Esophagus muscularis mucosa (tissue), 4 donors: ENCODE measurements at regions not wholly inside any gene's neighbourhood (a gene's known extent, or its start where the extent isn't known, plus 50 kb on each side); places are given as distances from the start of the nearest gene placed in this dataset.

ENCODE experiments used
- DNase-seq: peaks from one replicate; pipeline ENCODE4 v3.0.0-alpha.2; 2017; ENCODE audit errors: extremely low spot score
- H3K27ac ChIP-seq, 4 donors: fragments of 200-600 bp; sonication (generic); replicated peaks in 1 of 4; 1 replicate in 3 of 4; 2 replicates in 1 of 4; pipeline ENCODE4 v1.5.1; 2016 to 2019; ENCODE audit warnings: mild to moderate bottlenecking in 1 of 4
- H3K27me3 ChIP-seq, 4 donors: fragments of 200-600 bp; sonication (generic); one replicate each; pipeline versions ENCODE4 v1.5.1 to v1.6.0; 2016 to 2019
- H3K36me3 ChIP-seq, 4 donors: fragments of 200-600 bp; sonication (generic); one replicate each; pipeline ENCODE4 v1.5.1; 2016 to 2019
- H3K4me1 ChIP-seq, 4 donors: fragments of 200-600 bp; sonication (generic); one replicate each; pipeline ENCODE4 v1.5.1; 2016 to 2019
- H3K4me3 ChIP-seq, 4 donors: fragments of 200-600 bp; sonication (generic); 1 replicate in 2 of 4; 2 replicates in 2 of 4; pipeline ENCODE4 v1.5.1; 2016 to 2019; ENCODE audit warnings: mild to moderate bottlenecking in 4 of 4, moderate library complexity in 1 of 4
- H3K9me3 ChIP-seq, 4 donors: fragments of 200-600 bp; sonication (generic); 1 replicate in 3 of 4; 2 replicates in 1 of 4; pipeline ENCODE4 v1.5.1; 2016 to 2019
- CTCF ChIP-seq, 3 experiments: fragments of 200-600 bp in 2 of 3; fragments of 450-650 bp in 1 of 3; sonication (generic) in 2 of 3; IDR thresholded peaks; one replicate each; pipeline ENCODE4 v1.5.1; 2017 to 2019; ENCODE audit warnings: antibody characterized with exemption in 3 of 3, mild to moderate bottlenecking in 2 of 3, moderate library complexity in 1 of 3
- EP300 ChIP-seq: sonication (generic); formaldehyde crosslinking; IDR thresholded peaks from one replicate; pipeline ENCODE4 v1.6.1; 2017; ENCODE audit warnings: antibody characterized with exemption
- POLR2A ChIP-seq: fragments of 450-650 bp; IDR thresholded peaks from one replicate; pipeline ENCODE4 v1.6.1; 2017; ENCODE audit warnings: antibody characterized with exemption, moderate library complexity, mild to moderate bottlenecking, low read depth
- POLR2AphosphoS5 ChIP-seq, 2 donors: sonication (generic); formaldehyde crosslinking; IDR thresholded peaks; one replicate each; pipeline ENCODE4 v1.6.1; 2017; ENCODE audit warnings: antibody characterized with exemption in 2 of 2
- WGBS: methylation state at CpG from one replicate; pipeline ENCODE4 v1.1.5; 2018; 5-methylcytosine and 5-hydroxymethylcytosine counted together
- intact Hi-C: fragments of 100-400 bp; cut with DNase I; formaldehyde crosslinking; loops from one replicate; pipeline ENCODE4 v1.15.1; 2023

- Histone ChIP-seq H3K27me3 (peaks cover 0 to 25% (median 0%) of the 10 kb centered on the region in 4 donors), H3K9me3 (no peaks in the 10 kb centered on the region), H3K36me3 (no peaks in the 10 kb centered on the region), H3K4me3 (no peak overlapping the region), H3K27ac (no peak overlapping the region), H3K4me1 (peaks cover 7 to 11% (median 8%) of the 10 kb centered on the region in 4 donors)
- no peak for DNase-seq
- no peak for TF ChIP-seq CTCF (IDR thresholded peaks at IDR 0.05)
- intact Hi-C loops: no loop called here
- 85% methylated on average over 5 of the region's 5 CpGs for WGBS
These were observed 65.1 kb downstream of the SLC4A3 start for GRCh38 chr2:219692521-219692920.

DNA sequence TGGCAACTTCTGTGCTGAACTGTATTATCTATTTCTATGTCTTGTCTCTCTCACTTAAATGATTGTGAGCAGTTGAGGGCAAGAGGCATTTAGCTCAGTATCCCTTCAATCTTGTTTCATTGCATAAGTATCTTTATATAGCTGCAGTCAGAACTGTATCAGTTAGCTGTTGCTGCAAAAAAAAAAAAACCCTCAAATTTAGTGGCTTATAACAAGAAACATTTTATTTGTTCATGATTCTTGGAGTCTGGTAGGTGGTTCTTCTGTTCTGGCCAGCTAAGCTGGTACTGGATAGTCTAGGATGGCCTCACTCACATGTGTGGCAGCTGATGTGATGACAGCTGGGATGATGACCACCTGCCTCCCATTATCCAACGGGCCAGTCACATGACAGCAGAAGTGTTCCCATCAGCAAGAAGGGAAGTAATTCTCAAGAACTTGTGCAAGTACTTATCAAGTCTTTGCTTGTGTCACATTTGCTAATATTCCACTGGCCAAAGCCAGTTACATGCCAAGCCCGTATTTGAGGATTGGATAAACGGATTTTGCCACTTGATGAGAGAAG is 67.8 kb downstream of the SLC4A3 start:
- TF ChIP-seq EP300 (no peak), CTCF (IDR thresholded peaks at IDR 0.05) (no peak), POLR2A (no peak), POLR2AphosphoS5 (IDR thresholded peaks at IDR 0.05) (no peak)
- H3K4me3 ChIP-seq: no peak overlapping the region
- peaks cover 0 to 30% (median 0%) of the 10 kb centered on the region in 4 donors for H3K27me3 ChIP-seq
- H3K27ac ChIP-seq: no peak overlapping the region
- intact Hi-C loops: no loop called here
- H3K9me3 ChIP-seq: no peaks in the 10 kb centered on the region
- no peak for DNase-seq
- H3K36me3 ChIP-seq: no peaks in the 10 kb centered on the region
- WGBS: 72% methylated on average over 3 of the region's 3 CpGs
- H3K4me1 ChIP-seq: no peaks in the 10 kb centered on the region

DNA sequence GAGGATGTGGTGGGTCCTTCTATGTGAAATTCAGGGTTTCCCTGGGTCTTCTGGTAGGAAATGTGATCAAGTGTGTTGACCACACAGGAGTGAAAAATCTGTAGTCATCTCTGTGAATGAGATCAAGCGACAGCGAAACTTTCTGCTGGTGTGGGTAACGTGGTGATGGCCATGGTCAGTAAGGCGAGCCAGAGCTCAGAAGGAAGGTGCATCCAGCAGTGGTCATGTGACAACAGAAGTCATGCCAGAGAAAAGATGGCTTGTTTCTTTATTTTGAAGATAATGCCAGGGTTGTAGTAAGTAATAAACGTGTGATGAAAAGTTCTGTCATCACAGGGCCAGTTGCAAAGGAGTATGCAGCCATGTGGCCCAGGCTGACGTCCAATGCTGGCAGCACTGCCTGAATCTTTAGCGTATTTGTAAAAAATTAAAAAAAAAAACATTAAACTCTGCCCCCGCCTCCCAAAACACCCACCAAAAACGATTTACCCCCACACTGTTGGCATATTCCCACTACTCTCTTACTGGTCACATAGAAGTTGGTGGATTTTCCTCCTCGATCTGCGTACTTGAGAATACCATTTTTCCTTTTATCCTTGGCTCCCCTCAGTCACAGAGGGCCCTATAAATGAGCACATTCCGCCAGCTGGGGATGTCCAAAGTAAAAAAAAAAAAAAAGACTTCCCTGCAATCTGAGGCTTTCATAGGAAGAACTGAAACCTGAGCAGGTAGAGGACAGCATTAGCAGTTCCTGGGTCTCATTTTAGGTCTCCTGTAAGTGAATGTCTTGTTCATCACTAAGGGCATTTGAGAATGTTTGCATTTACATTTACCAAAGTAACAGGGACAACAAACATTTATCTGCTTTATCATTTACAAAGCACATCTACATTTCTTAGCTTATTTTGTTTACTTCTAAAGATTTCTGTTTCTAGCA is 70.6 kb downstream of the SLC4A3 start:
- Histone ChIP-seq H3K4me3 (no peak overlapping the region), H3K27me3 (peaks cover 0 to 22% (median 0%) of the 10 kb centered on the region in 4 donors), H3K27ac (no peak overlapping the region), H3K4me1 (peaks cover 0 to 16% (median 10%) of the 10 kb centered on the region in 4 donors), H3K36me3 (no peaks in the 10 kb centered on the region), H3K9me3 (no peaks in the 10 kb centered on the region)
- intact Hi-C loops: no loop called here
- WGBS: 71% methylated on average over 12 of the region's 12 CpGs
- DNase-seq: no peak
- TF ChIP-seq POLR2AphosphoS5 (IDR thresholded peaks at IDR 0.05): no peak
- no peak for TF ChIP-seq CTCF (IDR thresholded peaks at IDR 0.05)
- TF ChIP-seq POLR2A: no peak
- no peak for TF ChIP-seq EP300

DNA sequence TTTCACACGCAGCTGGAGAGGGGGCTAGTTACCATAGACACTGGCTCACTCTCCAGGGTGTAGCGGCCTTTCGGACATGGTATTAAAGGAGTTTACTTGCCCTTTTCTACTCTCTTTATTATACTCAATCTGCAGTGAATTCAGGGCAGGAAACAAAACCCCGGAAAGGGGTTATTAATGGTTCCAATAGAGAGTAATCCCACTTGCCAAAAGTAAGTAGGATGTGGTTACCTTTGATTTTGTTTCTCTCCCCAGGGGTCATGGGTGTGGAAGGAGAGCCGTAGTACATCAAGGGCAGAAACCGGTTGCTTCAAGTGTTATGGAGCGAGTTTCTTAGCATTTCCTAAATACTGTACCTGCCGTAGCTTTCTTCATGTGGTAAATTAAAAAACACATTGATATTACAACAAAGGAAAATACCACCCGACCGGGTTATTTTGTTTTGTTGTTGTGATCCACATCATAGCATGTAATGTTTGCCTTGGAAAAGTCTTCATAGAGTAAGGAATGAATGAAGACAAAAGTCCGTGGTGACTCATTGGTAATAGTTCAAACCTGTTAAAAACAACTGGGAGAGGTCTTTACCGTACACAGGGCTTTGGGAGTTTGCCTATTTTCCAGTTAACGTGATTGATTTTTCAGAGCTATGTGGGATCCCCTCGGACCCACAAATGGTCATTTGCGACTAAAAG is 71.5 kb downstream of the SLC4A3 start:
- peaks cover 0 to 16% (median 0%) of the 10 kb centered on the region in 4 donors for H3K27me3 ChIP-seq
- H3K9me3 ChIP-seq: no peaks in the 10 kb centered on the region
- no peak overlapping the region for H3K27ac ChIP-seq
- TF ChIP-seq CTCF (IDR thresholded peaks at IDR 0.05) (no peak), POLR2A (no peak), POLR2AphosphoS5 (IDR thresholded peaks at IDR 0.05) (no peak), EP300 (no peak)
- H3K4me3 ChIP-seq: no peak overlapping the region
- H3K4me1 ChIP-seq: peaks cover 0 to 19% (median 10%) of the 10 kb centered on the region in 4 donors
- WGBS: 74% methylated on average over 15 of the region's 15 CpGs
- DNase-seq: no peak
- intact Hi-C loops: no loop called here
- H3K36me3 ChIP-seq: no peaks in the 10 kb centered on the region
